WTC11 (cell line): ENCODE measurements at regions not wholly inside any gene's neighbourhood (a gene's known extent, or its start where the extent isn't known, plus 50 kb on each side); places are given as distances from the start of the nearest gene placed in this dataset.

Source experiments
- ATAC-seq: fragments of 200-7000 bp; cut with Tn5 transposase; 2 replicates; pipeline ENCODE4 v1.10.0; 2021; ENCODE audit warnings: mild to moderate bottlenecking, moderate library complexity
- CTCF ChIA-PET: fragments of 300-600 bp; sonication (Branson Sonifier 250); formaldehyde crosslinking; loops from one replicate; lab custom pipeline; 2021; ENCODE audit warnings: antibody characterized with exemption; lab: Charles Lee
- POLR2A ChIA-PET: fragments of 350-600 bp; sonication (Branson Sonifier 250); formaldehyde crosslinking; loops from one replicate; lab custom pipeline; 2021; ENCODE audit warnings: antibody characterized with exemption; lab: Charles Lee
- DNase-seq: peaks from one replicate; pipeline ENCODE4 v3.0.0; 2021; ENCODE audit warnings: low spot score
- H3K27ac Mint-ChIP-seq: 2 replicates; pipeline ENCODE4 v1.8.0; 2021; ENCODE audit warnings: mixed read lengths
- H3K27me3 Mint-ChIP-seq: 2 replicates; pipeline ENCODE4 v1.8.0; 2021; ENCODE audit warnings: low read depth, mild to moderate bottlenecking, moderate library complexity, mixed read lengths
- H3K36me3 Mint-ChIP-seq: 2 replicates; pipeline ENCODE4 v1.8.0; 2021; ENCODE audit warnings: mixed read lengths
- H3K4me1 Mint-ChIP-seq: 2 replicates; pipeline ENCODE4 v1.8.0; 2022; ENCODE audit warnings: mixed read lengths
- H3K4me3 Mint-ChIP-seq: 2 replicates; pipeline ENCODE4 v1.8.0; 2021; ENCODE audit warnings: mild to moderate bottlenecking, moderate library complexity, mixed read lengths
- H3K9me3 Mint-ChIP-seq: 2 replicates; pipeline ENCODE4 v1.8.0; 2021; ENCODE audit warnings: mixed read lengths
- ESRRA ChIP-seq: sonication (generic); formaldehyde crosslinking; IDR thresholded peaks from 2 replicates; pipeline ENCODE4 v1.8.1; 2022; ENCODE audit warnings: mild to moderate bottlenecking, missing genetic modification reagents, borderline replicate concordance
- FOXJ3 ChIP-seq: sonication (generic); formaldehyde crosslinking; IDR thresholded peaks from 2 replicates; pipeline ENCODE4 v1.9.0; 2021; ENCODE audit warnings: missing genetic modification reagents, mild to moderate bottlenecking, borderline replicate concordance
- GABPB1 ChIP-seq: sonication (generic); formaldehyde crosslinking; IDR thresholded peaks from 2 replicates; pipeline ENCODE4 v1.8.1; 2023; ENCODE audit warnings: mild to moderate bottlenecking, missing genetic modification reagents
- KAT7 ChIP-seq: sonication (generic); formaldehyde crosslinking; IDR thresholded peaks from 2 replicates; pipeline ENCODE4 v1.8.1; 2023; ENCODE audit warnings: missing genetic modification reagents, mild to moderate bottlenecking, borderline replicate concordance
- MXD4 ChIP-seq: fragments of 250-450 bp; sonication (Bioruptor Pico); IDR thresholded peaks from 2 replicates; pipeline ENCODE4 v1.8.0; 2021; ENCODE audit warnings: mild to moderate bottlenecking, moderate library complexity, borderline replicate concordance
- MYBL2 ChIP-seq: sonication (generic); formaldehyde crosslinking; IDR thresholded peaks from 2 replicates; pipeline ENCODE4 v1.8.1; 2023; ENCODE audit warnings: mild to moderate bottlenecking, moderate library complexity, missing genetic modification reagents
- NFATC4 ChIP-seq: fragments of 250-450 bp; sonication (Bioruptor Pico); IDR thresholded peaks from 2 replicates; pipeline ENCODE4 v1.9.0; 2021; ENCODE audit warnings: mild to moderate bottlenecking
- NFYB ChIP-seq: sonication (generic); formaldehyde crosslinking; conservative IDR thresholded peaks from 2 replicates; pipeline ENCODE4 v1.8.0; 2022; ENCODE audit warnings: low read depth, missing genetic modification reagents
- SMAD3 ChIP-seq: sonication (generic); formaldehyde crosslinking; IDR thresholded peaks from 2 replicates; pipeline ENCODE4 v1.8.0; 2022; ENCODE audit warnings: missing genetic modification reagents, mild to moderate bottlenecking, borderline replicate concordance
- SOX15 ChIP-seq: fragments of 250-450 bp; sonication (Bioruptor Pico); IDR thresholded peaks from 2 replicates; pipeline ENCODE4 v1.9.0; 2021; ENCODE audit warnings: mild to moderate bottlenecking
- ZBTB21 ChIP-seq: sonication (generic); formaldehyde crosslinking; IDR thresholded peaks from 2 replicates; pipeline ENCODE4 v1.8.1; 2023; ENCODE audit warnings: mild to moderate bottlenecking, missing genetic modification reagents, borderline replicate concordance
- ZNF121 ChIP-seq: sonication (generic); formaldehyde crosslinking; IDR thresholded peaks from 2 replicates; pipeline ENCODE4 v1.8.0; 2023; ENCODE audit warnings: missing genetic modification reagents
- ZNF423 ChIP-seq: fragments of 250-450 bp; sonication (Bioruptor Pico); IDR thresholded peaks from 2 replicates; pipeline ENCODE4 v2.1.2; 2022; ENCODE audit warnings: mild to moderate bottlenecking, moderate library complexity
- TF ChIP-seq, protein P1 (sequence below): sonication (generic); formaldehyde crosslinking; IDR thresholded peaks from 2 replicates; pipeline ENCODE4 v1.8.1; 2022; ENCODE audit warnings: low read depth, missing genetic modification reagents, borderline replicate concordance
- TF ChIP-seq, protein P2 (sequence below): sonication (generic); formaldehyde crosslinking; IDR thresholded peaks from 2 replicates; pipeline ENCODE4 v1.8.1; 2022; ENCODE audit warnings: missing genetic modification reagents, borderline replicate concordance
- TF ChIP-seq, protein P3 (sequence below): sonication (generic); formaldehyde crosslinking; IDR thresholded peaks from 2 replicates; pipeline ENCODE4 v1.8.0; 2022; ENCODE audit warnings: mild to moderate bottlenecking, missing genetic modification reagents
- TF ChIP-seq, protein P4 (sequence below): sonication (generic); formaldehyde crosslinking; IDR thresholded peaks from 2 replicates; pipeline ENCODE4 v1.8.0; 2022; ENCODE audit warnings: mild to moderate bottlenecking, missing genetic modification reagents
- TF ChIP-seq, protein P5 (sequence below): fragments of 200-600 bp; IDR thresholded peaks from 2 replicates; pipeline ENCODE4 v1.8.0; 2022; ENCODE audit warnings: antibody characterized with exemption
- TF ChIP-seq, protein P6 (sequence below): fragments of 250-450 bp; sonication (Bioruptor Pico); IDR thresholded peaks from 2 replicates; pipeline ENCODE4 v1.9.0; 2021; ENCODE audit warnings: moderate library complexity, mild to moderate bottlenecking, inconsistent platforms, borderline replicate concordance
- TF ChIP-seq, protein P7 (sequence below): sonication (generic); formaldehyde crosslinking; IDR thresholded peaks from 2 replicates; pipeline ENCODE4 v1.8.1; 2022; ENCODE audit warnings: mild to moderate bottlenecking, missing genetic modification reagents, moderate library complexity, borderline replicate concordance
- TF ChIP-seq, protein P8 (sequence below): fragments of 250-450 bp; sonication (Bioruptor Pico); IDR thresholded peaks from 2 replicates; pipeline ENCODE4 v2.1.2; 2022; ENCODE audit warnings: mild to moderate bottlenecking, moderate library complexity

DNA sequence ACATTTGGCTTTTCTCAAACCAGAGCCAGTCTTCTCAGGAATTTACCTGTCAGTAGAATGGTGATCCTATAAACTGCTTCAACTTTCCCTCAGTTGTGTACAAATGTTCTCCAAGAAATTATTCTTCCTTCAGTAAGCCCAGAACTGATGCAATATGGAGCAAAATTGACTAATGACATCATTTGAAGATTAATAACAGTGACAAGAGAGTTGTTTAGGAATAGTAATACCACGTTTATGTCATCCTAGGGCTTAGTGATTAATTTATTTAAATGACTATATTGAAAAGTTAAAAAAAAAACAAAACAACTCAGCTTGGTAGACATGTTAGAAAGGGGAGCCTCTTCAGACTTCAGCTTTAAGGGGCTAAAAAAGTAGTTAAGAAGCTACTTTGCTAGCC lies 933.2 kb downstream of the GATA3 start:
- ATAC-seq = no peak
- peaks cover 5% of the 10 kb centered on the region; the same call in 1 of the 2 replicates for H3K9me3 Mint-ChIP-seq
- no peaks in the 10 kb centered on the region for H3K36me3 Mint-ChIP-seq
- no peak for DNase-seq
- no peaks in the 10 kb centered on the region for H3K27me3 Mint-ChIP-seq
- POLR2A ChIA-PET = no interaction called here
- no peak overlapping the region for H3K4me3 Mint-ChIP-seq
- H3K4me1 Mint-ChIP-seq = no peaks in the 10 kb centered on the region
- H3K27ac Mint-ChIP-seq = no peak overlapping the region
- TF ChIP-seq, protein P1, sequence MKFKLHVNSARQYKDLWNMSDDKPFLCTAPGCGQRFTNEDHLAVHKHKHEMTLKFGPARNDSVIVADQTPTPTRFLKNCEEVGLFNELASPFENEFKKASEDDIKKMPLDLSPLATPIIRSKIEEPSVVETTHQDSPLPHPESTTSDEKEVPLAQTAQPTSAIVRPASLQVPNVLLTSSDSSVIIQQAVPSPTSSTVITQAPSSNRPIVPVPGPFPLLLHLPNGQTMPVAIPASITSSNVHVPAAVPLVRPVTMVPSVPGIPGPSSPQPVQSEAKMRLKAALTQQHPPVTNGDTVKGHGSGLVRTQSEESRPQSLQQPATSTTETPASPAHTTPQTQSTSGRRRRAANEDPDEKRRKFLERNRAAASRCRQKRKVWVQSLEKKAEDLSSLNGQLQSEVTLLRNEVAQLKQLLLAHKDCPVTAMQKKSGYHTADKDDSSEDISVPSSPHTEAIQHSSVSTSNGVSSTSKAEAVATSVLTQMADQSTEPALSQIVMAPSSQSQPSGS (CRISPR knock-in tag) = no peak
- TF ChIP-seq SOX15 (no peak), KAT7 (CRISPR knock-in tag) (no peak), NFYB (CRISPR knock-in tag) (no peak), MXD4 (CRISPR knock-in tag) (no peak), FOXJ3 (CRISPR knock-in tag) (no peak), GABPB1 (CRISPR knock-in tag) (no peak), ZBTB21 (no peak)
- TF ChIP-seq, protein P2, sequence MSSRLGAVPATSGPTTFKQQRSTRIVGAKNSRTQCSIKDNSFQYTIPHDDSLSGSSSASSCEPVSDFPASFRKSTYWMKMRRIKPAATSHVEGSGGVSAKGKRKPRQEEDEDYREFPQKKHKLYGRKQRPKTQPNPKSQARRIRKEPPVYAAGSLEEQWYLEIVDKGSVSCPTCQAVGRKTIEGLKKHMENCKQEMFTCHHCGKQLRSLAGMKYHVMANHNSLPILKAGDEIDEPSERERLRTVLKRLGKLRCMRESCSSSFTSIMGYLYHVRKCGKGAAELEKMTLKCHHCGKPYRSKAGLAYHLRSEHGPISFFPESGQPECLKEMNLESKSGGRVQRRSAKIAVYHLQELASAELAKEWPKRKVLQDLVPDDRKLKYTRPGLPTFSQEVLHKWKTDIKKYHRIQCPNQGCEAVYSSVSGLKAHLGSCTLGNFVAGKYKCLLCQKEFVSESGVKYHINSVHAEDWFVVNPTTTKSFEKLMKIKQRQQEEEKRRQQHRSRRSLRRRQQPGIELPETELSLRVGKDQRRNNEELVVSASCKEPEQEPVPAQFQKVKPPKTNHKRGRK = no peak
- CTCF ChIA-PET = no interaction called here

DNA sequence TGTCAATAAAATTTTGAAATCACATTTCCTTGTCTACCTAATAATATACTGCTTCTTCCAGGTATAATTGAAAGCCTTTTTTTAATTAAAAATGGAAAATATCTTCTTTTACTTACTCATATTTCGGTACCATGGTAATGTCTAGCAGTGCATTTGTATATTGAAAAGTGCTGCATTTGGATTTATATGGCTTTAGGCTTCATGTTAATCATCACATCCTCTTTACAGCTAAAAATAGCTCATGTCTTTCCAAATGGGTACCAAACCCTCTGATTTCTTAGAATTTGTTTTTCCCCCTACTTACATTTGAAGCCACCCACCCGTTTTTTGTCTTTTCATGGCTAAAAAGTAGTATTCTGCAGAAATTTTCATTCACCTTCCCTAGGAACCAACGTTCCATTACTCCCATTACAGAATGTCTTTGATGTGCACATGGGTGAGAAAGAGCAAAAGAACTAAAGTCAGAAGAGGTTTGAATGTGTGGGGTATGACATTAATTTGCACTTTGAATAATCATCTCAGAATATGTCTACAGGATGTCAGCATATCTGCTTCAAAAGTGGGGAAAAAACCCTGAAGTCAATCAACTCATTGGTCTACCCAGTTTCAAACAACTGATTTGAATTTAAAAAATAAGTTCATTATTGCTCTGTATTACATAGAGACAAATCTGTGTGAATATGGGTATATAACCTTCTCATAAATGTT lies 935.9 kb downstream of the GATA3 start:
- CTCF ChIA-PET = no interaction called here
- H3K4me1 Mint-ChIP-seq = no peaks in the 10 kb centered on the region
- ATAC-seq (no peak), DNase-seq (no peak)
- no peak overlapping the region for H3K27ac Mint-ChIP-seq
- H3K4me3 Mint-ChIP-seq = no peak overlapping the region
- no peaks in the 10 kb centered on the region for H3K9me3 Mint-ChIP-seq
- no peaks in the 10 kb centered on the region for H3K36me3 Mint-ChIP-seq
- H3K27me3 Mint-ChIP-seq = no peaks in the 10 kb centered on the region
- POLR2A ChIA-PET = interaction anchor here (0.5 kb wide), 1 partner anchor 471 kb away, joined by 5 read pairs; no protein-coding TSS in a partner anchor
- TF ChIP-seq, protein P3, sequence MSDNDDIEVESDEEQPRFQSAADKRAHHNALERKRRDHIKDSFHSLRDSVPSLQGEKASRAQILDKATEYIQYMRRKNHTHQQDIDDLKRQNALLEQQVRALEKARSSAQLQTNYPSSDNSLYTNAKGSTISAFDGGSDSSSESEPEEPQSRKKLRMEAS (CRISPR knock-in tag) = no peak
- TF ChIP-seq ESRRA (CRISPR knock-in tag) (no peak), SMAD3 (CRISPR knock-in tag) (no peak), ZNF423 (CRISPR knock-in tag) (no peak), NFYB (CRISPR knock-in tag) (no peak), ZNF121 (no peak), NFATC4 (no peak), MYBL2 (no peak)
- TF ChIP-seq, protein P4, sequence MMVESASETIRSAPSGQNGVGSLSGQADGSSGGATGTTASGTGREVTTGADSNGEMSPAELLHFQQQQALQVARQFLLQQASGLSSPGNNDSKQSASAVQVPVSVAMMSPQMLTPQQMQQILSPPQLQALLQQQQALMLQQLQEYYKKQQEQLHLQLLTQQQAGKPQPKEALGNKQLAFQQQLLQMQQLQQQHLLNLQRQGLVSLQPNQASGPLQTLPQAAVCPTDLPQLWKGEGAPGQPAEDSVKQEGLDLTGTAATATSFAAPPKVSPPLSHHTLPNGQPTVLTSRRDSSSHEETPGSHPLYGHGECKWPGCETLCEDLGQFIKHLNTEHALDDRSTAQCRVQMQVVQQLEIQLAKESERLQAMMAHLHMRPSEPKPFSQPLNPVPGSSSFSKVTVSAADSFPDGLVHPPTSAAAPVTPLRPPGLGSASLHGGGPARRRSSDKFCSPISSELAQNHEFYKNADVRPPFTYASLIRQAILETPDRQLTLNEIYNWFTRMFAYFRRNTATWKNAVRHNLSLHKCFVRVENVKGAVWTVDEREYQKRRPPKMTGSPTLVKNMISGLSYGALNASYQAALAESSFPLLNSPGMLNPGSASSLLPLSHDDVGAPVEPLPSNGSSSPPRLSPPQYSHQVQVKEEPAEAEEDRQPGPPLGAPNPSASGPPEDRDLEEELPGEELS (CRISPR knock-in tag) = no peak
- TF ChIP-seq, protein P5, sequence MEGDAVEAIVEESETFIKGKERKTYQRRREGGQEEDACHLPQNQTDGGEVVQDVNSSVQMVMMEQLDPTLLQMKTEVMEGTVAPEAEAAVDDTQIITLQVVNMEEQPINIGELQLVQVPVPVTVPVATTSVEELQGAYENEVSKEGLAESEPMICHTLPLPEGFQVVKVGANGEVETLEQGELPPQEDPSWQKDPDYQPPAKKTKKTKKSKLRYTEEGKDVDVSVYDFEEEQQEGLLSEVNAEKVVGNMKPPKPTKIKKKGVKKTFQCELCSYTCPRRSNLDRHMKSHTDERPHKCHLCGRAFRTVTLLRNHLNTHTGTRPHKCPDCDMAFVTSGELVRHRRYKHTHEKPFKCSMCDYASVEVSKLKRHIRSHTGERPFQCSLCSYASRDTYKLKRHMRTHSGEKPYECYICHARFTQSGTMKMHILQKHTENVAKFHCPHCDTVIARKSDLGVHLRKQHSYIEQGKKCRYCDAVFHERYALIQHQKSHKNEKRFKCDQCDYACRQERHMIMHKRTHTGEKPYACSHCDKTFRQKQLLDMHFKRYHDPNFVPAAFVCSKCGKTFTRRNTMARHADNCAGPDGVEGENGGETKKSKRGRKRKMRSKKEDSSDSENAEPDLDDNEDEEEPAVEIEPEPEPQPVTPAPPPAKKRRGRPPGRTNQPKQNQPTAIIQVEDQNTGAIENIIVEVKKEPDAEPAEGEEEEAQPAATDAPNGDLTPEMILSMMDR = no peak
- TF ChIP-seq, protein P6, sequence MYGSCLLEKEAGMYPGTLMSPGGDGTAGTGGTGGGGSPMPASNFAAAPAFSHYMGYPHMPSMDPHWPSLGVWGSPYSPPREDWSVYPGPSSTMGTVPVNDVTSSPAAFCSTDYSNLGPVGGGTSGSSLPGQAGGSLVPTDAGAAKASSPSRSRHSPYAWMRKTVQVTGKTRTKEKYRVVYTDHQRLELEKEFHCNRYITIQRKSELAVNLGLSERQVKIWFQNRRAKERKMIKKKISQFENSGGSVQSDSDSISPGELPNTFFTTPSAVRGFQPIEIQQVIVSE (CRISPR knock-in tag) = no peak
- TF ChIP-seq, protein P7, sequence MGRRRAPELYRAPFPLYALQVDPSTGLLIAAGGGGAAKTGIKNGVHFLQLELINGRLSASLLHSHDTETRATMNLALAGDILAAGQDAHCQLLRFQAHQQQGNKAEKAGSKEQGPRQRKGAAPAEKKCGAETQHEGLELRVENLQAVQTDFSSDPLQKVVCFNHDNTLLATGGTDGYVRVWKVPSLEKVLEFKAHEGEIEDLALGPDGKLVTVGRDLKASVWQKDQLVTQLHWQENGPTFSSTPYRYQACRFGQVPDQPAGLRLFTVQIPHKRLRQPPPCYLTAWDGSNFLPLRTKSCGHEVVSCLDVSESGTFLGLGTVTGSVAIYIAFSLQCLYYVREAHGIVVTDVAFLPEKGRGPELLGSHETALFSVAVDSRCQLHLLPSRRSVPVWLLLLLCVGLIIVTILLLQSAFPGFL (CRISPR knock-in tag) = no peak
- TF ChIP-seq, protein P8, sequence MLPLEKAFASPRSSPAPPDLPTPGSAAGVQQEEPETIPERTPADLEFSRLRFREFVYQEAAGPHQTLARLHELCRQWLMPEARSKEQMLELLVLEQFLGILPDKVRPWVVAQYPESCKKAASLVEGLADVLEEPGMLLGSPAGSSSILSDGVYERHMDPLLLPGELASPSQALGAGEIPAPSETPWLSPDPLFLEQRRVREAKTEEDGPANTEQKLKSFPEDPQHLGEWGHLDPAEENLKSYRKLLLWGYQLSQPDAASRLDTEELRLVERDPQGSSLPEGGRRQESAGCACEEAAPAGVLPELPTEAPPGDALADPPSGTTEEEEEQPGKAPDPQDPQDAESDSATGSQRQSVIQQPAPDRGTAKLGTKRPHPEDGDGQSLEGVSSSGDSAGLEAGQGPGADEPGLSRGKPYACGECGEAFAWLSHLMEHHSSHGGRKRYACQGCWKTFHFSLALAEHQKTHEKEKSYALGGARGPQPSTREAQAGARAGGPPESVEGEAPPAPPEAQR (CRISPR knock-in tag) = no peak
